NCI-H526 treated with DMSO at 0.1 percent for 48 hours (cell line): ENCODE measurements at regions not wholly inside any gene's neighbourhood (a gene's known extent, or its start where the extent isn't known, plus 50 kb on each side); places are given as distances from the start of the nearest gene placed in this dataset.

Experiments used
- DNase-seq: peaks from one replicate; lab custom pipeline; 2025; lab: John Stamatoyannopoulos, UW

DNA sequence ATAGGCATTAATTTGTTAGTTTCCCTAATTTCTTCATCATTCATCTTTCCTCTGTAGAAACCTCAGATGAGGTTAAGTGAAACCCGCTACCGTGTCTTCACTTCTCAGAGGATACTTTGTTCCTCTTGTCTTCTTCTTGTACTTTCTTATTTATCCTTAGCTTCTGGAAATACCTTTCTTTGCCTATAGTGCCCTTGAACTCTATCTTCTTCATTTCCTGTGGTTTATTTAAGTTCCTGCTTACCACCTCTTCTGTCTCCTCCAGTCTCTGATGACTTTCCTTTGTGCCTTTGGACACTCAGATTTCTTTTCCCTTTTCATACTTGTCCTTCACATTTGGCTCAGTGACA lies 159.6 kb upstream of the LEF1 start:
- DNase-seq = no peak

DNA sequence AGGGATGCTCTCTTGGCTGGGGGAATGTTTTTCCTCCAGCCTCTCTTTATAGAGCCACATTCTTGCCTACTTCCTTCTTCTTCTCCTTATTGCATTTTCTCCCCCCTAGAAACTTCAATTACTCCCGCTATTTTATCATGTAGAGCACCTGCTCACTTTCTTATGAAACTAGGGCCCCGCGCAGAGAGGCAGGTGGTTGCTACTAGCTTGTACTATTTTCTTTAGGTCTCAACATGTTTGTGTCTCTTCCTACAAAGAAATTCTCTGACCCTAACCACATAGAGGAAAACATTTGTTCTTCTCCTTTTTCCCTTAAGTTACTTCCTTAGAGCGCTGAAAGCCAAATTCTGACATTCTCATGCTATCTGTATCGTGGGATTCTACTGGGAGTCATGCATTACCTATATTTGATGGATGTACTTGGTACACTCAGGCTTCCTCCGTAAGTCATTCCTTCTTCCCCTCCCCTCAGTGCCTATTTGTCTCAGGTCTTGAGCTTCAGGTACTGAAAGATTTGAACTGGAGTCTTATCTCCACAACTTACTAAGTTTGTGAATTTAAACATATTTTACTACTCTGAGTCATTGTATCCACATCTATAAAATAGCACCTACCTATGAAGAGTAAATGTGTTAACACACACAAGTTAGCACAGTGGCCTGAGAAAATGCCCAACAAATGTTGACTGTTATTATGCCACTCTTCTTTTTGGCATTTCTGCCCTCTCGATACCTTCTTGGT lies 159.1 kb upstream of the LEF1 start:
- no peak for DNase-seq

DNA sequence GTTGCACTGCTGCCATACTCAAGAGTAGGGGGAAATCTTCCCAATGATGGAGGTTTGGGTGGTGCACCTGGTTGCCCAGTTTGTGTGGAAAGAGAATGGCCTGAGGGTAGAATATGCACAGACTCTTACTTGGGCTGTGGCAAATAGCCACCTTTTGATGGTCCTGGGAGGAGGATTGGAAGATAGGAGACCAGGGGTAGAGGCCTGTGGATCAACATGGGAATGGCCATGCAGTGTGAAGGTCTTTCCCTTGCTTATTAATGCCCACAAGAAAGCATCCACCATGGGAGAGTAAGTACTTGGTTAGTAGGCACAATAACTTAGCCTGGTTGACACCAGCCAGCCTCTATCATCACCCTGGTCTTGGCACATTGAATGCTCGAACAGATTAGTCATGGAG lies 156.8 kb upstream of the LEF1 start:
- DNase-seq = no peak

DNA sequence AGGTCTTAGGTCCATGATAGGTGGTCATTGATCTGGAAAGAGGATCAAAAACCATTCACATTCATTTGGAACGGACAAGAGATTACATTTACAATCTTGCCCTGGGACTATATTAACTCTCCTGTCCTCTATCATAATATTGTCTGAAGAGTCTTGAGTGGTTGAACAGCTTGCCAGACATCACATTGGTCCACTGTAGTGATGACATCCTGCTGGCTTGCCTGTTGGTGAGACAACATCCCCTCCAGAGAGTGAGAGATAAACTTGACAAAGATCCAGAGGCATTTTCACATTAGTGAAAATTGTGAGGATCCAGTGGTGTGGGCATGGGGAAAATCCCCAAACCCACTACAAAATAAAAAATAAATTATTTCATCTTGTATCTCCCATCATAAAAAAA lies 155.7 kb upstream of the LEF1 start:
- no peak for DNase-seq

DNA sequence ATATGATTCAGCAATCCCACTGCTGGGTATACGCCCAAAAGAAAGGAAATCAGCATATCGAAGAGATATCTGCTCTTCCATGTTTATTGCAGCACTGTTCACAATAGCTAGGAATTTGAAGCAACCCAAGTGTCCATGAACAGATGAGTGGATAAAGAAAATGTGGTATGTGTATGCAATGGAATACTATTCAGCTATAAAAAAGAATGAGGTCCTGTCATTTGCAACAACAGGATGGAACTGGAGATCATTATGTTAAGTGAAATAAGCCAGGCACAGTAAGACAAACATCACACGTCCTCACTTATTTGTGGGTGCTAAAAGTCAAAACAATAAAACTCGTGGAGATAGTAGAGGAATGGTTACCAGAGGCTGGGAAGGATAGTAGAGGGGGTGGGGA lies 153.8 kb upstream of the LEF1 start:
- DNase-seq = no peak

DNA sequence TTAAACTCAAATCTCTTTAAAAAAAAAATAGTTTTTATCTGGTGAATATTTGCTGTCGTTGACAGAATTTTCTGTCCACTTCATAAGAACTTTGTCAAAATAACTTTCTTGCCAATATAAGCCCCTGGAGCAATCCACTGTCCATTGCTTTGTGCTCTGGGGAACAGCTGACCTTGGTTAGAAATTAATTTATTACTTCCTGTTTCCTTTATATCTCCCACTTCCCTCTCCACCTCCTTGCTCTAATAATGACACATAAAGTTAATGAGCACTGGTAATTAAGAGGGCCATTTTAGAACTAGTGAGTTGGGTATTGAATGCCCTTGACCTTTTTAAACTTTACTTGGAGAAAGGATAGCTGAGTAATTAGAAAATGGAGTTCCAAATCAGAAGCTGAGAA lies 151.3 kb upstream of the LEF1 start:
- no peak for DNase-seq

DNA sequence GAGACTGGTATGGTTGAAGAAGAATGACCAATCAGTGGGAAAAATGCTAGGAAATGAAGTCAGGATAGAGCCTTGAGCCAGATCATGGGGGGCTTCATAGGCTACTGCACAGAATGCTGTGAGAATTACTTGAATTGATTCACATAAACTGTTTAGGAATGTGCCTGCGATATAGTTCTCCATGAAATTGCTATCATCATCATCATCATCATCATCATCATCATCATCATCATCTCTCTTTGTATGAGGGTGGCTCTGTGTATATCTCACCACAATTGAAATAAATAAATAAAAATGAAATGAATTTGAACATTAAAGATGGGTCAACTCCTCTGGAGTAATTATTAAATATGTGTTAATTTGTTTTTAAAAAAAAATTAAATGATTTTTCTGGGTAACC lies 148.6 kb upstream of the LEF1 start:
- no peak for DNase-seq

DNA sequence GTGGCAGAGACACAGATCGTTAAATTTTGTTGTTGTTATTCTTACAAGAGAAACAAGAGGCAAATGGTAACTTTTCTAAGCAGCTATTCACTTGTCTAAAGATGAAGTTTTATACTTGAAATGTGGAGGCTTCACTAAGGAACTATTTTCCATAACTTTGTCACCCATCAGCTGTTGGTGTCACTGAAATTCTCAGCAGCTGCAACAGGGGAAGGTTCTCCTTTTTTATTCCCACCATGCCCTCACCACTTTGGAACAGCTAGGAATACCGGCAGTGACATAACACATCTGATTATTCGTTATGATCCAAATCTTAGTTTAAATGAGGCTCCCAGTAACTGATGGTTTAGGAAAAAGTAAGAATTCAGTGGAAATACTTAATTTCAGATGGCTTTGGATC lies 147.0 kb upstream of the LEF1 start:
- DNase-seq = no peak

DNA sequence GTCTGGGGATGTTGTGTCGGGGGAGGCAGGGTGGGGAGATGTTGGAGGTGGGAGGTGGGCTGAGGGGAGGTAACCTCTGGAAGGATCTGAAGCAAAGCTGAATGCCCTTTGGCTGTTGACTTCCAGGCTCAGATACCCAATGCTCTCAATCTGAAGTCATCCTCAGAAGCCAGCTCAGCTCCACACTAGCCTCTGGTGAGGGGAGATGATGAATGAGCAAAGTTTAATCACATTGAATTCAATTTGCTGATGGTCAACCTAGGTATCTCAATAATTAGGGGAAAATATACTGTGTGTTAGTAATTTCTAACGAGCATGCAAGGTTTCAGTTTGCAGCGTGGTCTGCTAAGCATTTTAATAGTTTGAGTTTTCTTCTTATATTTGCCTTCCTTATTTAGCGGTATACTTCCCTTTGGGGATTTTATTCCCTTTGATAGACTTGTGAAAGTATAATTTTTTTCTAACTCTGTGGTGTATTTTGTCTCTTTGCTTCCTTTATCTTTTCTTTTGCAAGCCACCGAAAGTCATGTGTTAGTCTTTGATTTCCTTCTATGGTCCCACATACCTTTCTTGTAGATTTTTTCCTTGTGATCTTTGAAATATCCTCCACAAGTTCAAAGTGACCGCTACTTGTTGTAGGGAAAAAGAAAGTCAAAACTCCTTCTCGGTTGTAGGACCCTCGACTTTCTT lies 146.3 kb upstream of the LEF1 start:
- no peak for DNase-seq

DNA sequence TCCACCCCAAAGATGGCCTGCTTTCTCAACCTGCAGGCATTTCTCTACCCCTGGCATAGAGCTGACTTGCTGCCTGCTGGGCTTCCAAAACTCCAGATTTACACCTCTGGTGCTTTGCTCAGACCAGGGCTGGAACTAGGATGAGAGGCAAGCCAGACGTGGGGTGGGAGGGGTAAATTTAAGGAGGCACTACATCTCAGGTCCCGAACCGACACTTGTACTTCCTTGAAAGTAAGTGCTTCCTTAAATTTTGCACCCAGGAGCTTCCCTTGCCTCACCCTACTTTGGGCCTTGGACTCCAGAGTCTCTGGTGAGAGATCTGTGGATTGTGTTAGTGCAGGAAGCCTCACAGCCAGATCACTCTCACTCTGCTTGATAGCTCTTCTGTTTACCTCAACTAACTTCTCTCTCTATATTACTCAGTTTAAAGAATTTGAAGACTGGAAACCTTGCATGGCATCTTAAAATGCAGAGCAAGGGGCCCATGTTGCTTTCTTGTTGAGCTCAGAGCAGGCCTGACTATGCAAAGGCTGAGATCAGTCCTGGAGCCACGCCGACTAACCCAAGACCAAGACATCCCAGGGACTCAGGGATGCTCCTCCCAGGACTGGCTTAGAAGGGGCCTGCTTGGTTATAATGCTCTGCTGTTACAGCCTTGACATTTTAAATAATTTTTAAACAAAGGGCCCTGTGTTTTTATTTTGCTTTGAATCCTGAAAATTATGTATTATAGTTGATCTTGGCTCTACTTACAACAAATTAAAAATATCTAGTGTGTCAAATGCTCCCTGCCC lies 145.0 kb upstream of the LEF1 start:
- no peak for DNase-seq

DNA sequence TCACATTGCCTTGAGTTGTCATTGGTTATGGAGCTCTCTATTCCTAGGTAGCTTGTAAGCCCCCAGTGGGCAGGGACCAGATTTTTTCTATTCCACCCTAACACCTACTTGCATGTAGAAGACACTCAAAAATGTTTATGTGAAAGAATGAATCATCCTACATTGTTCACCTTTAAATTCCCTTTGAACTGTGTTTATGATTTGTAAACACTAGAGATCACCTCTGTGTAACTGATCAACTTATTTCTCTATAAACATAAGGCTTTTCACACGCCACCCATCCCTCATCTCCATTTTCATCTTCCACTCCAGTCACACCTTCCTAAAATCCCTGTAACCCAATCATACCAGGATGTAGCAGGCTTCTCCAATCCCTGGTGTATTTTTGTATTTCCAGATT lies 142.6 kb upstream of the LEF1 start:
- no peak for DNase-seq

DNA sequence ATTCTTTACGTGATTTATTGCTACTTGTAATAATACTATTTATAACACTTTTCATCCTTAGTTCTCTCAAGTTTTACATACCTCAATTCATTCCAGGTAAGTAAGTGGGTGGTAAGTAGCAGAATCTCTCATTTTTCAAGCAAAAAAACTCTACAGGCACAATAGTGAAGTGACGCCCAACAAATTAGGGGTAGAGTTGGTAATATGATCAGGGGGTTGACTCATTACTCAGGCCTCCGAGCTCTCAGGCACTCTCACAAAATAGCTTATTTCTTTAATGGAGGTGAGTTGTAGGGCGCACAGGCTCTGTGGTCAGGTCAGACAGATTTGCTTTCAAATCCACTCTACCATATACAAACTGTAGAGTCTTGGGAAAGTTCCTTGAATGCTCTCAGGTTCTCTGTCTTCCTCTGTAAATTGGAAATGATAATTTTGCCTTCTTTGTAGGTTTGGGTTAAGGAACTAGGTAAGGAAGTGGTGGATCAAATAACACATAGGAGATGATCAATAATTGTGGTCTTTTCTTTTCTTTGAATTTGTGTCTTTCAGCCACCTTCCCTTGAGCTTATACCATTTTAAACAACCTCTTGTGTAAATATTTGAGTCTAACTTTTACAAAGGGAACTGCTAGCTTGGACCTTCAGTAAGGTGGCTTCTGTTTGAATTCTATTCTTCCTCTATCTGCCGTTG lies 134.9 kb upstream of the LEF1 start:
- no peak for DNase-seq

DNA sequence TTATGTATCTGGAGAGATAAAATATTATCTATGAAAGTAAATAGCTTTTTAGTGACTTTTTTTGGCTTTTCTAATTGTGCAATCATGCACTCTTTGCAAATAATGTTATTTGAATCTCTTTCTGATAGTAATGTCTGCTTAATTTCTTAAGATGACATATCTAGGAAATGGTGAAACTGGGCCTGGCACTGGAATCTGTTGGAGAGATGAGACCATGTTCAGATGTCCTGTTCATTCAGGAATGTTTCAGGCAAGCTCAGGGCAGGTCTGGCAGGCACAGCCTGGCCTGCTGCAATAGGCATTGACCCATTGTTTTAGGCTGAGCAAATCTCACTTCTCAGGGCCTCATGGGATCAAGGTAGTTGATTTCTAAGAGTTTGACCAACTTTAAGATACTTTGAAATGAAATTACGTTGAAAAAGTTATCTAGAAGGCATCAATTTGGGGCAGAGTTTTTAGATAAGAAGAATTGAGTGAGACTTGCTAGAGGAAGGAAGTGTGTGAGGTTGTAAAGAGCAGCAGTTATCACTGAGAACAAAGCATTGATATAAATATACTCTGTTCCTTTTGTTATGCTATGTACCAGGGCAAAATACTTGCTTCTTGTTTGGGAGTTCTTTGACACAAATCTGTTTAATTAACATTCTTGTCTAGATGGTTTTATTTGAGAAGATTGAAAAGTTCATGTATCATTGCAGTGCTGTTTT lies 133.0 kb upstream of the LEF1 start:
- no peak for DNase-seq

DNA sequence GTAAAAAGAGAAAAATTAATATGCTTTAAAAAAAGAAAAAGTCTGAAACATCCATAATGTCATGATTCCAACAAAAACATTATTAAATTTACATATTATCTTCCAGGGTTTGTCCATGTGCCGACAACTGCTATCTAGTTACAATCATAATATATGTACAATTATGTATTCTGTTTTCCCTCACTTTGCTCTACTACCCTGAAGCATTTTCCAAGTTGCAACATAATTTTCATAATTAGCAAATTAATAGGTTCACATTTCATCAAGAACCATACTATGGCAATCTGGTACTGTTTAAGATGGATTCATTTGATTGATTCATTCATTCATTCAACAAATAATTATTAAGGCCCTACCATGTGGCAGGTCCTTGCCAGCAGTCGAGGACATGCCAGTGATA lies 128.9 kb upstream of the LEF1 start:
- DNase-seq = no peak

DNA sequence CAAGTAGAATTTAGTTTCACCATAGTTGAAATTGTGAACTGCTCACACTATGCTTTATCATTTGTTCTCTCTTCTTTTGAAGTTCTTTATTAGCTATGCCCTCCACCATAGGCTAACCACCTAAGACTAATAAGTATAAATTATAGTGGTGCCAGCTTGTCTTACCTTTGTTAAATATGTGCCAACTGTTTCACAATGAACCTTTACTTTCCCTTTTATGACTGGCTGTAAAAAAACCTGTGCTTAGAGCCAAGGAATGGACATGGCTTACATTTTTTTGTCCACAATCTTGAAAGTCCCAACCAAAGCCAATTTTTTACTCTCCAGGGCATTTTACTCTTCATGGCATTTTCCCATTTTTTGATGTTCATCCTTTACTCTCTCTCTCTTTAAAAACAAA lies 123.5 kb upstream of the LEF1 start:
- DNase-seq = no peak

DNA sequence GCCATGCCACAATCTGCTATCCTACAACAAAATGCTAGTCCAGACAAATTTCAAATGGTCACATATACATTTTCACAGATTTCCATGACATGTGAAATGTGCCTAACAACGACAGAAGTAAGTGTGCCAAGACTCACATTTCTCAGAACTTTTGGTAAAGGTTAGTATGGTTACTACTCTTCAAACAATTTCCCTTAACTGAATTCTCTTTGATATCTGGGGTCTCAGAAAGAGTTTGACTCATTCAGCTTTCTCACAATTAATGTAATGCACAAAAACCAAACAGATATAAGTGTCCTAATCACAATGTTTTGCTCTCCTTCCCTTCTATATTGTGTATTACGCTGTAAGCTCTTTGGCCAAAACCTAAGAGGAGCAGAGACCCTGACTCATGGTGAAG lies 122.4 kb upstream of the LEF1 start:
- DNase-seq = no peak

DNA sequence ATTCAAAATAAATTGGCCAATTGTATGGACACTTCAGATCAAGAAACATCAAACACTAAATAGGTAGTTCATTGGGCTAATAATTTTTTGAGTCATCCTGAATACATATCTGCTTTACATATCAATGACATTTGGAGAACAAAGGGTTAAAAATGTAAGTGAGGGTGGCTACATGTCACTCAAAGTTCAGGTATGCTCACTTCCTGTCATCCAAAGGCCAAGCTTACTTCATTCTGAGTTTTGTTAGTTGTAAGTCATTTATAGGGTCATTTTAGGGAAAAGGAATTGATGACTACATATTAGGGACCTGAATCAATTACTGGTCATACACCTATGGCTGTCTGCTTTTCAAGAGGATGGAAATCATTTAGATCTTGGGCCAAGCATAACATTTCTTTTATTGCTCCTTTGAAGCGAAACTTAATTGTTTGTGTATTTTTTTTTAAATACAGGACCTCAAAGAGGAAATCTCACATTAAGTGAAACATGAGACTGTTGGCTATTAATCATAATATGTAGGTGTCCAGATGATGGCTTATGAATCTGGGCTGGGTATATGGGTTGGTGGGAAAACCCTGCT lies 119.2 kb upstream of the LEF1 start:
- DNase-seq = no peak

DNA sequence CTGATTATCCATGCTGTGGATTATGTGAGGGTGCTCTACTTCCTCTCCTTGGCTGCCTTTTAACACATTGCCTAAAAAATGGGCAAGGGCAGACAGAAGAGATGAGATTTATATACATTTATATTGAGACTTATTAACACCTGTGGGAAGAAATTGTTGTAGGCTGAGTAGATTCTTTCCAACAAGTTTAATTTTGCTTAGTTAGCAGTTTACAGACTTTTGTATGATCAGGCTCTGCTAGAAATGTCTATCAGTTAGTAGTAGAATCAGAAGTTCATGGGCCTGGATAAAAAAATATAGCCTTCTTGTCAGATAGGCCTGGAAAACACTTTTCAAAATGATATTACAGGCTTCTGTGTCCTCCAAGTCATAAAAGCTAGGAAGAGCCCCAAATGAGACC lies 111.3 kb upstream of the LEF1 start:
- no peak for DNase-seq

DNA sequence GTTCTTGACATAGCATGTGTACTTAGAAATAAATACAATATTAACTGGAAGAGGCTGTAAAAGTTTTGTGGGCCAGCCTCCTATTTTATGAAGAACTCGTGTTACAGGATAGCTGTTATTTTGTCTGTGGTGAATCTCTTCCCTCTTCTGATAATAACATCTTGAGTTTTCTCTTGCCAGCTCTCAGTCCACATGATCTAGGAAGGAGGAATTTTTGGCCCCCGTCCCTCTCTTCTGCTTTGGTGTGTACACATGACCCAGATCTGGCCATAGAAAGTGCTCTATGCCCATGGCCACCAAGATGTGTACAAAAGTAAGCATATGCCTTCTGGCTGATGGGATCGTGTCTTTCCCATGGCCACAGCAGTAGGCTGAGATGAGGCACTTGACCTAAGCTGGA lies 108.0 kb upstream of the LEF1 start:
- no peak for DNase-seq

DNA sequence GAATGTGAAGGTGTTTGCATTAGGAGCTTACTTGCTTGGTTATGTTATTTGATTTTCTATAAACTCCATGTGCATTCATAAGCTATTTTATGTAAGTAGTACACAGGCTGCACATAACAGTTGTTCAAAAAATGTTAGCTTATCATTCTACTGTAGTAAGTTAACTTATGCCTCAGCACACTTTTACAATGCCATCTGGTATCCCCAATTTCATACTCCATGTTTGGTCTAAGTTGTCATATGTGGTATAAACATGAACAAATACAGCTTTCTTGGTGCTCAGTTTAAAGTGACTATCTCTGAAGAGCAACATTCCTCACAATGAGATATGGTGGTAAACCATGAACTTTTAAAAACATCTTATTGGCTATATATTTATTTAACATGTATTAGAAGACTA lies 104.3 kb upstream of the LEF1 start:
- DNase-seq = no peak

DNA sequence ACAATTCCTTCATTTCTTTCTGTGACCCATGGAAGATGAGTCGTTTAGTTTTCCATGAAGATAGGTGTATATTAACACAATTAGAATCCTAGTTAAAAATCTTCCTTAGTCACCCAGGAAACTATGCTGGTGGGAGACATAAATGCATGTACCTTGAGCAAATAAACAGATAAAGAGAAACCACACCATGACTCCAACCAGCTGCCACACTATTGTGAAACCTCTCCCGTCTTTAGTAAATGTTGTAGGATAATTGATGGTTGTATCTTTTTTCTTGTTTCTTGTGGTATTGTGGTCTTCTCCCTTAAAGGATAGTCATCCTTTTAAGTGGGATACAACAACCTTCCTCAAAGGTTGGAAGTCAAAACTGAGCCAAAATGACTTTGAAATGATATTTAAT lies 103.8 kb upstream of the LEF1 start:
- no peak for DNase-seq

DNA sequence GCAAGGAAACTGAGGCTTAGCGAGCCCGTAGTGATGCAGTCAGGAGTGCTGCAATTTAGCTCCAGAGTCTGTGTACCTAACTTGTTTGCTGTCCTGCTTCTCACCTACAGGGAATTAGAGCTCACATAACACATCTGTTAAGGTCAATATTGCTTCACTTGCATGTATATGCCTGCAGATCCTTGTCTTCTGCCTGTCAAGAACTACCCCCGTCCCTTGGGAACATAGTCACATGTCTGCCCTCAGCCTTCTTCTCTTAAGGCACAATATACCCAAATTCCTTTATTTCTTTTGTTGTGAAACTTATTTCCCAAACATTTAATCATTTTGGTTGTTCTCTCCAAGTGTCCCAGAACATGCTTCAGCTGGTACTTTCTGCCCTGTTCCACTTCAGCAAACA lies 103.3 kb upstream of the LEF1 start:
- DNase-seq = no peak
